HG02798 (cell line): ENCODE measurements at regions not wholly inside any gene's neighbourhood (a gene's known extent, or its start where the extent isn't known, plus 50 kb on each side); places are given as distances from the start of the nearest gene placed in this dataset.

Experiments
- ATAC-seq: cut with Tn5 transposase; IDR thresholded peaks from one replicate; pipeline ENCODE4 v1.9.1; 2021; ENCODE audit warnings: mild to moderate bottlenecking; ENCODE audit not compliant: unreplicated experiment, poor library complexity

DNA sequence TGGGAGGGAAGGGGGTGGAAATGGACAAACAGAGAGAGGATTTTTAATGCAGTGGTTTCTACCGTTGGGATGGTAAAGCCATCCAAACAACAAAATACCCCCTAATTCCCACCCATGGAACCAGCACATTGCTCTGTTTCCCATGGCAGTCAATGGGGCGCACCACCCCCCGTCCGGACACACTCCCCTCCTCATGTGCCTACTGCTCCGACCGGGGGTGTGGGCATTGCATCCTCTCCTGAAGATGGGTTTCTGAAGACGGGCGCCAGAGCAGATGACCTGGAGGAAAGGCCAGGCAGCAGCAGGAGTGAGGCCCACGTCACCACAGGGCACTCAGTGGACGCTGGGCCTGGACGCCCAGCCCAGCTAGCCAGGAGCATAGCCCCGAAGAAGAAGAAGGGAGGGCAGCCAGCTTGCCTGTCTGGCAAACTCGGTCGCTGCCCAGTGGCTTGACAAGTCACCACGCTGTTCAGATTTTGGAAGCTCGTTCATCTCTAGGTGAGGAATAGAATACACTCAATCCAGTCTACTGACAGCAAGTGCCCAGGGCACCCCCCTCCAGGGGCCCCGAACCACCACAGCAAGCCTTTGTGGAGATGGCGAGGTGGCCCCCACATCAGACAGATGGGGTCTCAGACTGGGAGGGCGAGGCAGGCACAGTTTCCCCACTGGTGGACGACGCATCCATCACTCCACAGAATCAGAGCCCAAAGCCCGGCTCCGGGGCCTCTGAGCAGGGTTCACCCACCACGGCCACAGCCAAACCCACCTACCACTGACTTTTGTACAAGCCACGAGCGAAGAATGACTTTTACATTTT lies 296.2 kb upstream of the SALL3 start:
- ATAC-seq, result no peak

GRCh38 chr18:78685250-78685979 lies 294.2 kb upstream of the SALL3 start:
- no peak for ATAC-seq

DNA sequence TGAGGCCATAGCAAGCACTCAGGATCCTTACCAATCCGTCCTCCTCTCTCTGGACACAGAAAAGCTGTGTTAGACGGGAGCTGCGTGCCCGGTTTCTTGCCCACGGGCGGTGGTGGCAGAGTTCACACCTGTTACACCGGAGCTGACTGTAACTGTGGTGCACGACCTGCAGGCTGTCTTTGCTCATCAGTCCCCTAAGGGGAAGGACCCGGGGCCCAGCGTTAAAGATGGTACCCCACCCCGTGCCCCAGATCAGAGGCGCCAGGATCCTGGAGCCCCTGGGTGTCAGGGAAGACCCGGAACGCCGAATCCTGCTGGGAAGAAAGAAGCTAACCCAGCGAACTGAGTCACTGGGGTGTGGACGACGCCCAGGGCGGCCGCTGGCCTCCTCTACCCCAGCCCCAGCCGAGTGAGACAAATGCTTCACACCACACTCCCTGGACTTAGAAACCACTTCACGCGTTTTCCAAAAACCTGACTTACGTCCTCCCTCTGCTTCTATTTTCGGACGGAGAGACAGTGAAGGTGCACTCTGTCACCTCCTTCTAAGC lies 293.6 kb upstream of the SALL3 start:
- ATAC-seq, result no peak

- ATAC-seq, result no peak
Observed at GRCh38 chr18:78686976-78687685, 292.5 kb upstream of the SALL3 start.

- no peak for ATAC-seq
Observed at GRCh38 chr18:78687736-78688135, 291.9 kb upstream of the SALL3 start.

DNA sequence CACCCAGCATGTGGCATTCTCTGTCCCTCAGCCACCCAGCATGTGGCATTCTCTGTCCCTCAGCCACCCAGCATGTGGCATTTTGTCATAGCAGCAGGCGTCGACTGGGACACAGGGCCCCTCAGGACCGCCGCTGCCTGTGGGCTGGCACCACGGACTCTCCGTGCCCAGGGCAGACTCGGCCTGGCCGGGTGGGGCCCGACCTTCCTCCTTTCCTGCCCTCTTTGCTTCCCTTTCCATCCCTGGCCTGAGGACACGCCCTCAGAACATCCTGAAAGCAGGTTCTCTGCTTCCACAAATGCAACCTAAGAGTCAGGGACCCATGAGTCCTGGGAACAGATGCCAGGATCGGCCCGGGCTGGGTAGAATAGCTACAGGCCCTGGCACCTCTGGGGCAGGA lies 291.4 kb upstream of the SALL3 start:
- no peak for ATAC-seq

GRCh38 chr18:78688916-78689315 lies 290.7 kb upstream of the SALL3 start:
- no peak for ATAC-seq

- ATAC-seq, result no peak
Observed at GRCh38 chr18:78689606-78690005, 290.0 kb upstream of the SALL3 start.

DNA sequence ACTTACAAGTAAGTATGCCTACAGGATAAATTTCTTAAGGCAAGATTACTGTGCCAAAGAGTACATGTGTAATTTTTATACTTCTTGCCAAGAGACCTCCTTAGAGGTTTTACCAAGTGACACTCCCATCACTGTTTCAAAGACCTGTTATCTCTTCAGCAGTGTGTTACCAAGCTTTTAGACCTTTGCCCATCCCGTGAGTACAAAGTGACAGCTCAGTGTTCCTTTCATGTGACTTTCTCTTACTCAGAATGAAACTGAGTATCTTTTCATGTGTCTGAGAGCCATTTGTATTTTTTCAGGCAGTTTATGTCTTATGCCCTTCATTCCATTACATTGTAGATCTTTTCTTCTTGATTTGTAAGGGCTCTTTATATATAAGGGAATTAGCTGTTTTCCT lies 287.5 kb upstream of the SALL3 start:
- peak; percentile 71 for ATAC-seq

GRCh38 chr18:78693429-78693828 lies 286.2 kb upstream of the SALL3 start:
- no peak for ATAC-seq

GRCh38 chr18:78696698-78697435 lies 282.8 kb upstream of the SALL3 start:
- ATAC-seq, result no peak

DNA sequence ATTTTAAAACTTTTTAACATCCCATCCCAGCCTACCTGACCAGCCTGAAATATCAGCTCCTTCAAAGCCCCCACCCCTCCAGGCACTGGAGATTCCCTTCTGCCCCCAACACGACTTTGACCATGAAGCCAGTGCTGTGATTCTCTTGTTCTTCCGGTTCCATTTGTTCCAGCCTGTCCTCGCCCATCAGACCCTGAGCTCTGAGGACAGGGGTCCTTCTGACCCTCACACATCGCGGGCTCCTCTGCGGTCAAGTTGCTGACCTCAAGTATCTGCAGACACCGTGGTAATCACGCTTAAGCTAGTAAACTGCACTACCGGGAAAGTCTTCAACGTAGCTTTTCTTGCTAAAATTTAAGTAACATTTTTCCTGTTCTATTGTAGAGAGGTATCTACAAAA lies 282.2 kb upstream of the SALL3 start:
- no peak for ATAC-seq

DNA sequence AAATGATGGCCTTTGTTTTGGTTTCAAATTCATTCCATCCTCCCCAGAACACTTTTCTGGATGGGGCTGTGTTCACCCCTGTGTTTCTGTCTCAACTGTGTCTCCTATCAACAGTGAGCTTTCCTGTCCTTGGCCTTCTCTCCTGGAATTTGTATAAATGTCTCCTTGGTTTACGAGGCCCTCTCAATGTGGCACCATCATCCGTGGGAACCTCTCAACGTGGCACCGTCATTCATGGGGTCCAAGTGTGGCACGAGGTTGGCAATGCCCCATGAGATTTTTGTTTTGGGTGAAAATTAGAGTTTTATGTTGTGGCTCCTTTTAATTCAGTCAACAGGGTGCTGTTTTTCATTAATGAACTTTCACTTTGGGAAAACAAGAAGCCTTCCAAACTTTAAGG lies 280.7 kb upstream of the SALL3 start:
- ATAC-seq, result no peak

GRCh38 chr18:78699499-78699898 lies 280.1 kb upstream of the SALL3 start:
- no peak for ATAC-seq

DNA sequence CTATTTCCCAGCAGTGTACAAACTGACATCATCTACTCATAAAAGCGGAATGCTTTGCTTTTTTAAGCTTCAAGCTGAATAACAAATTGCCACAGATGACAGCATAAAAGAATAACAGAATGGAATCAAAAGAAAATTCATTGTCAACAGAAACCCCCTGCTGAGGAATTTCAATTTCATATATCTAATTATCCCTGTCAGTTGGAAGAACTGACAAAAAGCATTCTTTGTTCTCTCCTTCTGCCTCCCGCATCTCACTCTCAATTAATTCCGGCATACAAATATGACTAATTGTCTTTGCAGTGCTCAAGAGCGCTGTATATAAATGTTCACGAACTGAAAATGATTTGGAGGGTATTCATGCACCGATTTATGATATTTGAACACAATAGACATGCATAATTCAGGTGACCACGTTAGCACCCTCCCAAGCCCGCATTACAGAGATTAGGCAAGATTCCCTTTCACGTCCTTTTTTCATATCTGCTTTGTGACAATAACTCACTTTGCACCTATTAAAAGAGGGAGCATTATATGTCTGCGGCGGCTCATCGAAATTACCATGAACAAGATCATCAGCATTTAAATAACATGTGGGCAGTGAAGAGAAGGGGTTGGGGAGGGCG lies 277.7 kb upstream of the SALL3 start:
- ATAC-seq, result no peak

DNA sequence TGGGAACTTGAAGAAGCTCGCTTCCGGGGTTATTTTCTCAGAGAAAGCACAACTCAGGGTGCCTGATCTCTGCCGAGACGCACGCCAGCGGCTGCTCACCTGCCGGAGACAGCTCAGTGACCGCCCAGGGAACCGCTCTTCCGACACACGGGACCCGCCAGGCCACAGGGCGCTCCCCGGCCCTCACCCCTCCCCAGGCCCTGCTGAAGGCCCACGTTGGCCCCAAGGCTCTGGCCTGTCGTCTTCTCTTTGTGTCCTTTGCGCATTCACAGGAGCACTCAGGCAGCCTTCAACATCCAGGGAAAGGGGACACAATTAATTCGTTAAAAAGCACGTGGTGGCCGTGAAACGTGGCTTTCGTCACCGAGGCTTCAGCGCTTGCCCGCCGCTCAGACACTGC lies 276.3 kb upstream of the SALL3 start:
- no peak for ATAC-seq

- no peak for ATAC-seq
Observed at GRCh38 chr18:78704971-78705461, 274.6 kb upstream of the SALL3 start.

GRCh38 chr18:78709261-78709809 lies 270.3 kb upstream of the SALL3 start:
- ATAC-seq, result no peak

DNA sequence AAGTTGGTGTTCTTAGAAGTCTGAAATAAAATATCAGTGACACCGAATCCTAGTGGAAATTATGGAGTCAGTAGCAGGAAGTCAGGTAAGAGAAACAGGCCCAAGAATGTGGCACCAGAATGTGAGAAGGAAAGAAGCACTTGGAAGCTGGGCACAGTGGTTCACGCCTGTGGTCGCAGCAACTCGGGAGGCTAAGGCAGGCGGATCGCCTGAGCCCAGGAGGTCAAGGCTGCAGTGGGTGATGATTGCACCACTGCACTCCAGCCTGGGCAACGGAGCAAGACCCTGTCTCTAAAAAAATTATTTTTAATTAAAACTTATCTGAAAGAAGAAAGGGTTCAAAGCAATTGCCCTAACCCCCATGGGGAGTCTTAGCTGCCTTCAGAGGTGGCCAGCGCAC lies 268.3 kb upstream of the SALL3 start:
- ATAC-seq, result no peak
